ENCODE measurements at regions not wholly inside any gene's neighbourhood (a gene's known extent, or its start where the extent isn't known, plus 50 kb on each side); places are given as distances from the start of the nearest gene placed in this dataset.

DNA sequence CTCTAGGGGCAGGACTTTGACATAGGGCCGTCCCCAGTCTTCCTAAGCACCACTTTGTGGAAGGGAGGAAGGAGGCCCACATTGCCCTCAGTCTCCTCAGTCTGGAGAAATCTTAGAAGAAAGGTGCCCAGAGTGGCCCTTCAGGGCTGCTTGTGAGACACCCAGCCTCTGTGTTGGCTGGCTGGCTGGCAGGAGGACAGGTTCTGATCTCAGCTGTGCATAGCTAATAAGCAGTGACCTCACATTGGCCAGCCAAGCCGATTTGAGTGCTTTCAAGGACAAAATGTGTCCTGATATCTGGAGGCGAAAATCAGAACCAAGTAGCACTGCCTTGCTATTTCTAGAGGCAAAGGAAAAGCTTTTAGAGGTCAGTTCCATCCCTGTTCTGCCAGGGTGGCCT, 211.5 kb downstream of the BCOR start:
- Histone ChIP-seq H3K9me2 (ENCODE audit: low read depth, low read length) (no peaks in the 10 kb centered on the region), H2AFZ (ENCODE audit: low read length) (no peak overlapping the region), H3K4me1 (ENCODE audit: insufficient read depth, low read length, severe bottlenecking) (peaks cover 2% of the 10 kb centered on the region), H3K27me3 (ENCODE audit: insufficient read depth, low read length) (no peaks in the 10 kb centered on the region), H3K9me3 (ENCODE audit: low read length) (no peaks in the 10 kb centered on the region), H3K36me3 (ENCODE audit: insufficient read depth, low read length) (no peaks in the 10 kb centered on the region), H3F3A (ENCODE audit: insufficient read depth, low read length) (no peaks in the 10 kb centered on the region), H3K27ac (ENCODE audit: low read depth, low read length, poor library complexity, severe bottlenecking) (no peak overlapping the region), H3K4me3 (ENCODE audit: low read depth, low read length, poor library complexity, severe bottlenecking) (no peak overlapping the region), H3K9ac (ENCODE audit: low read length) (no peak overlapping the region), H4K20me1 (ENCODE audit: insufficient read depth, low read length) (no peaks in the 10 kb centered on the region), H3K4me2 (ENCODE audit: low read length) (no peak overlapping the region), H3K79me2 (ENCODE audit: insufficient read depth, low read length) (no peaks in the 10 kb centered on the region)
- TF ChIP-seq, protein P1, sequence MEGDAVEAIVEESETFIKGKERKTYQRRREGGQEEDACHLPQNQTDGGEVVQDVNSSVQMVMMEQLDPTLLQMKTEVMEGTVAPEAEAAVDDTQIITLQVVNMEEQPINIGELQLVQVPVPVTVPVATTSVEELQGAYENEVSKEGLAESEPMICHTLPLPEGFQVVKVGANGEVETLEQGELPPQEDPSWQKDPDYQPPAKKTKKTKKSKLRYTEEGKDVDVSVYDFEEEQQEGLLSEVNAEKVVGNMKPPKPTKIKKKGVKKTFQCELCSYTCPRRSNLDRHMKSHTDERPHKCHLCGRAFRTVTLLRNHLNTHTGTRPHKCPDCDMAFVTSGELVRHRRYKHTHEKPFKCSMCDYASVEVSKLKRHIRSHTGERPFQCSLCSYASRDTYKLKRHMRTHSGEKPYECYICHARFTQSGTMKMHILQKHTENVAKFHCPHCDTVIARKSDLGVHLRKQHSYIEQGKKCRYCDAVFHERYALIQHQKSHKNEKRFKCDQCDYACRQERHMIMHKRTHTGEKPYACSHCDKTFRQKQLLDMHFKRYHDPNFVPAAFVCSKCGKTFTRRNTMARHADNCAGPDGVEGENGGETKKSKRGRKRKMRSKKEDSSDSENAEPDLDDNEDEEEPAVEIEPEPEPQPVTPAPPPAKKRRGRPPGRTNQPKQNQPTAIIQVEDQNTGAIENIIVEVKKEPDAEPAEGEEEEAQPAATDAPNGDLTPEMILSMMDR (IDR thresholded peaks at IDR 0.05; ENCODE audit: low read length): no peak
- no peak for TF ChIP-seq EZH2 (IDR thresholded peaks at IDR 0.05; ENCODE audit: borderline replicate concordance, low read length)

DNA sequence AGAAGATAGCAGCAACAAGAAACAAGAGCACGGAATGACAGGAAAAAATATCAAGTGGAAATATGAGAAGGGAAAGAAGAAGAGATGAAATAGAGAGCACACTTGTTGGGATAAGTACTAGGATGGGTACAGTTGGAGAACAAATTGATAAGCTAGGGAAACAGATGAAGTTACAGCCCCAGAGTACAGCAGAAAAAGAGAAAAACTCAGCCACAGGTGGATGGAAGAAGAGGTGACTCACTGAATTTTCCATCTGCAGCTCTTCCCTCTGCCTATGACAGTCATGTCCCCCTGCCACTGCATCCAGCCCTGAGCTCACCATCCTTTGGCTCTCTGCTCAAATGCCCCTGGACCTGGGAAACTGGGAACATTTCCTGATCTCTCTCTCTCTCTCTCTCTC, 209.0 kb downstream of the BCOR start:
- Histone ChIP-seq H3K4me2 (ENCODE audit: low read length) (no peak overlapping the region), H3F3A (ENCODE audit: insufficient read depth, low read length) (no peaks in the 10 kb centered on the region), H3K4me1 (ENCODE audit: insufficient read depth, low read length, severe bottlenecking) (peaks cover 14% of the 10 kb centered on the region), H3K27ac (ENCODE audit: low read depth, low read length, poor library complexity, severe bottlenecking) (no peak overlapping the region), H2AFZ (ENCODE audit: low read length) (no peak overlapping the region), H3K4me3 (ENCODE audit: low read depth, low read length, poor library complexity, severe bottlenecking) (no peak overlapping the region), H3K79me2 (ENCODE audit: insufficient read depth, low read length) (no peaks in the 10 kb centered on the region), H4K20me1 (ENCODE audit: insufficient read depth, low read length) (no peaks in the 10 kb centered on the region), H3K36me3 (ENCODE audit: insufficient read depth, low read length) (no peaks in the 10 kb centered on the region), H3K27me3 (ENCODE audit: insufficient read depth, low read length) (no peaks in the 10 kb centered on the region), H3K9me2 (ENCODE audit: low read depth, low read length) (no peaks in the 10 kb centered on the region), H3K9me3 (ENCODE audit: low read length) (no peaks in the 10 kb centered on the region), H3K9ac (ENCODE audit: low read length) (no peak overlapping the region)
- TF ChIP-seq, protein P1 (IDR thresholded peaks at IDR 0.05; ENCODE audit: low read length): no peak
- TF ChIP-seq EZH2 (IDR thresholded peaks at IDR 0.05; ENCODE audit: borderline replicate concordance, low read length): no peak

DNA sequence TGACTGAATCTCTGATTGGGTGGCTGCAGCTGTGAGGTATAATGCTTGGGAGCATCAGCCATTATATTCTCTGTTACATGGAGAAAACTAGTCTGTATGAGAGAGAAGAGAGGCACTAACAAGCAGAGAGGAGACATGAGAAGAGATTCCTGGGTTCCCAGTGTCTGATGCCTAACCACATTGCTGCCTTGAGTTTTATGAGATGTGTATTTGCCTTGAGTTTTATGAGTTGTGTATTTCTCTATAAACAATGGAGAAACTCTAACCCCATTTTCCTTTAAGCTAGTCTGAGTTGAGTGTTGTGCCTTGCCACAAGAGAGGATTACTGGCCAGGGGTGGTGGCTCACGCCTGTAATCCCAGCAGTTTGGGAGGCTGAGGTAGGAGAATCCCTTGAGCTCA, 208.1 kb downstream of the BCOR start:
- Histone ChIP-seq H3K79me2 (ENCODE audit: insufficient read depth, low read length) (no peaks in the 10 kb centered on the region), H3K4me2 (ENCODE audit: low read length) (no peak overlapping the region), H3F3A (ENCODE audit: insufficient read depth, low read length) (no peaks in the 10 kb centered on the region), H3K36me3 (ENCODE audit: insufficient read depth, low read length) (no peaks in the 10 kb centered on the region), H3K9me3 (ENCODE audit: low read length) (no peaks in the 10 kb centered on the region), H3K4me3 (ENCODE audit: low read depth, low read length, poor library complexity, severe bottlenecking) (no peak overlapping the region), H2AFZ (ENCODE audit: low read length) (no peak overlapping the region), H4K20me1 (ENCODE audit: insufficient read depth, low read length) (no peaks in the 10 kb centered on the region), H3K9ac (ENCODE audit: low read length) (no peak overlapping the region), H3K9me2 (ENCODE audit: low read depth, low read length) (no peaks in the 10 kb centered on the region), H3K27me3 (ENCODE audit: insufficient read depth, low read length) (no peaks in the 10 kb centered on the region), H3K4me1 (ENCODE audit: insufficient read depth, low read length, severe bottlenecking) (peaks cover 19% of the 10 kb centered on the region), H3K27ac (ENCODE audit: low read depth, low read length, poor library complexity, severe bottlenecking) (no peak overlapping the region)
- no peak for TF ChIP-seq EZH2 (IDR thresholded peaks at IDR 0.05; ENCODE audit: borderline replicate concordance, low read length)
- TF ChIP-seq, protein P1 (IDR thresholded peaks at IDR 0.05; ENCODE audit: low read length): no peak
